ENCODE measurements at regions not wholly inside any gene's neighbourhood (a gene's known extent, or its start where the extent isn't known, plus 50 kb on each side); places are given as distances from the start of the nearest gene placed in this dataset.

GRCh38 chr22:49049691-49050090 is 778.0 kb downstream of the BRD1 start:
- BruUV-seq (replicated peaks), result no TSS peak
- DNase-seq (ENCODE audit: low read depth, low spot score) (no peak), ATAC-seq (no peak)
- no peaks in the 10 kb centered on the region; the same call in 1 of the 2 replicates for H3K27me3 ChIP-seq (ENCODE audit: control insufficient read depth, insufficient read depth, low read length)
- no peak overlapping the region for H3K4me3 ChIP-seq (ENCODE audit: low read depth in 2 of 2, low read length in 2 of 2)
- H3K9me3 ChIP-seq (ENCODE audit: control insufficient read depth, insufficient read depth, low read depth, low read length), result no peaks in the 10 kb centered on the region
- H3K4me1 ChIP-seq (ENCODE audit: control insufficient read depth, insufficient read depth, low read length), result no peaks in the 10 kb centered on the region
- in situ Hi-C loops (cut with HindIII; ENCODE audit: low pct_unique_long_range_greater_than_20kb, low sequenced_read_pairs) (no loop called here), intact Hi-C loops (cut with micrococcal nuclease; ENCODE audit: unreplicated experiment) (no loop called here)
- CTCF ChIA-PET, result no interaction called here
- no peak overlapping the region for H3K27ac ChIP-seq (ENCODE audit: low read length)
- H3K36me3 ChIP-seq (ENCODE audit: control insufficient read depth, insufficient read depth, low read length), result no peaks in the 10 kb centered on the region
- TF ChIP-seq, protein P1, sequence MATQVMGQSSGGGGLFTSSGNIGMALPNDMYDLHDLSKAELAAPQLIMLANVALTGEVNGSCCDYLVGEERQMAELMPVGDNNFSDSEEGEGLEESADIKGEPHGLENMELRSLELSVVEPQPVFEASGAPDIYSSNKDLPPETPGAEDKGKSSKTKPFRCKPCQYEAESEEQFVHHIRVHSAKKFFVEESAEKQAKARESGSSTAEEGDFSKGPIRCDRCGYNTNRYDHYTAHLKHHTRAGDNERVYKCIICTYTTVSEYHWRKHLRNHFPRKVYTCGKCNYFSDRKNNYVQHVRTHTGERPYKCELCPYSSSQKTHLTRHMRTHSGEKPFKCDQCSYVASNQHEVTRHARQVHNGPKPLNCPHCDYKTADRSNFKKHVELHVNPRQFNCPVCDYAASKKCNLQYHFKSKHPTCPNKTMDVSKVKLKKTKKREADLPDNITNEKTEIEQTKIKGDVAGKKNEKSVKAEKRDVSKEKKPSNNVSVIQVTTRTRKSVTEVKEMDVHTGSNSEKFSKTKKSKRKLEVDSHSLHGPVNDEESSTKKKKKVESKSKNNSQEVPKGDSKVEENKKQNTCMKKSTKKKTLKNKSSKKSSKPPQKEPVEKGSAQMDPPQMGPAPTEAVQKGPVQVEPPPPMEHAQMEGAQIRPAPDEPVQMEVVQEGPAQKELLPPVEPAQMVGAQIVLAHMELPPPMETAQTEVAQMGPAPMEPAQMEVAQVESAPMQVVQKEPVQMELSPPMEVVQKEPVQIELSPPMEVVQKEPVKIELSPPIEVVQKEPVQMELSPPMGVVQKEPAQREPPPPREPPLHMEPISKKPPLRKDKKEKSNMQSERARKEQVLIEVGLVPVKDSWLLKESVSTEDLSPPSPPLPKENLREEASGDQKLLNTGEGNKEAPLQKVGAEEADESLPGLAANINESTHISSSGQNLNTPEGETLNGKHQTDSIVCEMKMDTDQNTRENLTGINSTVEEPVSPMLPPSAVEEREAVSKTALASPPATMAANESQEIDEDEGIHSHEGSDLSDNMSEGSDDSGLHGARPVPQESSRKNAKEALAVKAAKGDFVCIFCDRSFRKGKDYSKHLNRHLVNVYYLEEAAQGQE (IDR thresholded peaks at IDR 0.05; ENCODE audit: insufficient read depth in 1 of 2, low read depth in 2 of 2, low read length in 1 of 2), result no peak
- TF ChIP-seq TCF7L2 (IDR thresholded peaks at IDR 0.05; ENCODE audit: low read depth, low read length), result no peak
- TF ChIP-seq, protein P2, sequence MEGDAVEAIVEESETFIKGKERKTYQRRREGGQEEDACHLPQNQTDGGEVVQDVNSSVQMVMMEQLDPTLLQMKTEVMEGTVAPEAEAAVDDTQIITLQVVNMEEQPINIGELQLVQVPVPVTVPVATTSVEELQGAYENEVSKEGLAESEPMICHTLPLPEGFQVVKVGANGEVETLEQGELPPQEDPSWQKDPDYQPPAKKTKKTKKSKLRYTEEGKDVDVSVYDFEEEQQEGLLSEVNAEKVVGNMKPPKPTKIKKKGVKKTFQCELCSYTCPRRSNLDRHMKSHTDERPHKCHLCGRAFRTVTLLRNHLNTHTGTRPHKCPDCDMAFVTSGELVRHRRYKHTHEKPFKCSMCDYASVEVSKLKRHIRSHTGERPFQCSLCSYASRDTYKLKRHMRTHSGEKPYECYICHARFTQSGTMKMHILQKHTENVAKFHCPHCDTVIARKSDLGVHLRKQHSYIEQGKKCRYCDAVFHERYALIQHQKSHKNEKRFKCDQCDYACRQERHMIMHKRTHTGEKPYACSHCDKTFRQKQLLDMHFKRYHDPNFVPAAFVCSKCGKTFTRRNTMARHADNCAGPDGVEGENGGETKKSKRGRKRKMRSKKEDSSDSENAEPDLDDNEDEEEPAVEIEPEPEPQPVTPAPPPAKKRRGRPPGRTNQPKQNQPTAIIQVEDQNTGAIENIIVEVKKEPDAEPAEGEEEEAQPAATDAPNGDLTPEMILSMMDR (IDR thresholded peaks at IDR 0.05), result no peak
- TF ChIP-seq SIN3A (IDR thresholded peaks at IDR 0.05; ENCODE audit: borderline replicate concordance, insufficient read depth, low read depth, low read length), result no peak
- no peak for TF ChIP-seq POLR2AphosphoS5 (IDR thresholded peaks at IDR 0.05; ENCODE audit: low read depth, low read length)
- POLR2A ChIA-PET, result no interaction called here

DNA sequence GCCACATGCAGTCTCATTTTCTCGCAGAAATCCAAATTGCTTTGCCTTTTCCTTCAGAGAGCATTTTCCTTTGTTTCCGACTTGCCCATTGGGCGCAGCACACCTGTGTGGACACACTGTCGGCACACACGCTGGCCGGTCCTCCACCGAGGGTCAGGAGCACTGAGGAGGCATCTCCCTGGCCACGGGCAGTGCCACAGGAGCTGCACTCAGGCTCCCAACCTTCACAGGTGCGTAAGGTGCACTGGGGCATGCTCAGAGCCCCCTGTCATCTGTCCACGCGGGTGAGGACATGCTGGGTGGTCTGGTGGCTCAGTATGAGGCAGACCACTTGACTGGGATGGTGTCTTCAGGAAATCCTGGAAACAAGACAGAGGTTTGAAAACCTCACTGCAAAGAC is 779.1 kb downstream of the BRD1 start:
- CTCF ChIA-PET, result no interaction called here
- Histone ChIP-seq H3K4me3 (ENCODE audit: low read depth in 2 of 2, low read length in 2 of 2) (no peak overlapping the region), H3K36me3 (ENCODE audit: control insufficient read depth, insufficient read depth, low read length) (no peaks in the 10 kb centered on the region), H3K27ac (ENCODE audit: low read length) (no peak overlapping the region), H3K27me3 (ENCODE audit: control insufficient read depth, insufficient read depth, low read length) (no peaks in the 10 kb centered on the region; the same call in 1 of the 2 replicates), H3K4me1 (ENCODE audit: control insufficient read depth, insufficient read depth, low read length) (no peaks in the 10 kb centered on the region), H3K9me3 (ENCODE audit: control insufficient read depth, insufficient read depth, low read depth, low read length) (no peaks in the 10 kb centered on the region)
- POLR2A ChIA-PET, result no interaction called here
- no peak for ATAC-seq
- TF ChIP-seq POLR2AphosphoS5 (IDR thresholded peaks at IDR 0.05; ENCODE audit: low read depth, low read length), result no peak
- TF ChIP-seq, protein P2 (IDR thresholded peaks at IDR 0.05), result no peak
- TF ChIP-seq, protein P1 (IDR thresholded peaks at IDR 0.05; ENCODE audit: insufficient read depth in 1 of 2, low read depth in 2 of 2, low read length in 1 of 2), result no peak
- no TSS peak for BruUV-seq (replicated peaks)
- in situ Hi-C loops (cut with HindIII; ENCODE audit: low pct_unique_long_range_greater_than_20kb, low sequenced_read_pairs) (no loop called here), intact Hi-C loops (cut with micrococcal nuclease; ENCODE audit: unreplicated experiment) (no loop called here)
- no peak for DNase-seq (ENCODE audit: low read depth, low spot score)

Measured in Panc1 (cell line).